HEK293 (cell line): ENCODE measurements at regions not wholly inside any gene's neighbourhood (a gene's known extent, or its start where the extent isn't known, plus 50 kb on each side); places are given as distances from the start of the nearest gene placed in this dataset.

Experiments
- SP7 ChIP-seq: fragments of 450-650 bp; formaldehyde crosslinking; IDR thresholded peaks from 2 replicates; pipeline ENCODE4 v1.5.1; 2016; ENCODE audit warnings: missing biosample characterization, missing genetic modification characterization
- TCF7L2 ChIP-seq: IDR thresholded peaks from 2 replicates; pipeline ENCODE4 v1.6.1; 2011; ENCODE audit warnings: low read depth, mild to moderate bottlenecking, inconsistent platforms, low read length, moderate library complexity, borderline replicate concordance
- YY1 ChIP-seq: fragments of 450-650 bp; formaldehyde crosslinking; IDR thresholded peaks from 2 replicates; pipeline ENCODE4 v1.5.1; 2018; ENCODE audit warnings: missing biosample characterization, missing genetic modification characterization
- ZNF529 ChIP-seq: fragments of 450-650 bp; formaldehyde crosslinking; IDR thresholded peaks from 2 replicates; pipeline ENCODE4 v1.5.1; 2017; ENCODE audit warnings: missing genetic modification characterization, missing biosample characterization; ENCODE audit not compliant: insufficient replicate concordance

GRCh38 chr17:73910206-73910605 lies 266.0 kb upstream of the SDK2 start:
- TF ChIP-seq YY1 (no peak), TCF7L2 (no peak), SP7 (no peak), ZNF529 (tag by site-specific recombination) (no peak)
